ENCODE measurements at regions not wholly inside any gene's neighbourhood (a gene's known extent, or its start where the extent isn't known, plus 50 kb on each side); places are given as distances from the start of the nearest gene placed in this dataset.

- TF ChIP-seq POLR2A (IDR thresholded peaks at IDR 0.05; ENCODE audit: low read length) (no peak), GATA1 (IDR thresholded peaks at IDR 0.05; ENCODE audit: low read depth, low read length) (no peak)
Measured at GRCh38 chr11:79747406-79747805, 306.6 kb upstream of the TENM4 start.
